OCI-LY3 (cell line): ENCODE measurements at regions not wholly inside any gene's neighbourhood (a gene's known extent, or its start where the extent isn't known, plus 50 kb on each side); places are given as distances from the start of the nearest gene placed in this dataset.

Experiments
- H2AFZ ChIP-seq: fragments of 200-600, 300-600 bp; shearing (Covaris generic); 2 replicates; pipeline ENCODE4 v1.6.0; 2014; ENCODE audit warnings: antibody characterized with exemption, low read depth, low read length
- H3K27ac ChIP-seq: fragments of 200-600, 300-600 bp; sonication (generic); 2 replicates; pipeline ENCODE4 v1.5.1; 2014; ENCODE audit warnings: mild to moderate bottlenecking, low read length, moderate library complexity, mixed read lengths
- H3K27me3 ChIP-seq: fragments of 200-600, 300-600 bp; sonication (generic); 2 replicates; pipeline ENCODE4 v1.6.1; 2014; ENCODE audit warnings: low read depth, low read length, mixed read lengths
- H3K36me3 ChIP-seq: fragments of 200-600, 300-600 bp; sonication (generic); replicated peaks from 2 replicates; pipeline ENCODE3; 2014; ENCODE audit warnings: low read depth, low read length, mixed read lengths
- H3K4me1 ChIP-seq: fragments of 300-600, 200-600 bp; sonication (generic); 2 replicates; pipeline ENCODE4 v1.6.1; 2014; ENCODE audit warnings: low read length, mixed read lengths
- H3K4me2 ChIP-seq: fragments of 200-600, 300-600 bp; sonication (generic); 2 replicates; pipeline ENCODE4 v1.6.1; 2014; ENCODE audit warnings: low read length, mixed read lengths
- H3K4me3 ChIP-seq: fragments of 300-600, 200-600 bp; sonication (generic); 2 replicates; pipeline ENCODE4 v1.5.1; 2014; ENCODE audit warnings: antibody characterized with exemption, mild to moderate bottlenecking, low read length, moderate library complexity
- H3K79me2 ChIP-seq: fragments of 300-600, 200-600 bp; shearing (Covaris generic); 2 replicates; pipeline ENCODE4 v1.6.1; 2014; ENCODE audit warnings: mild to moderate bottlenecking, low read length, mixed read lengths
- H3K9ac ChIP-seq: fragments of 300-600, 200-600 bp; shearing (Covaris generic); 2 replicates; pipeline ENCODE4 v1.6.0; 2014; ENCODE audit warnings: mild to moderate bottlenecking, low read length, moderate library complexity
- H3K9me3 ChIP-seq: fragments of 200-600, 300-600 bp; shearing (Covaris generic); 2 replicates; pipeline ENCODE4 v1.6.1; 2014; ENCODE audit warnings: low read length, mixed read lengths; ENCODE audit not compliant: insufficient read depth
- H4K20me1 ChIP-seq: fragments of 200-600, 300-600 bp; sonication (generic); 2 replicates; pipeline ENCODE4 v1.6.1; 2016; ENCODE audit warnings: low read length, mixed read lengths; ENCODE audit not compliant: insufficient read depth
- CTCF ChIP-seq: fragments of 200-600, 300-600 bp; sonication (generic); IDR thresholded peaks from 2 replicates; pipeline ENCODE4 v1.5.1; 2014; ENCODE audit warnings: antibody characterized with exemption, low read length, low read depth
- EZH2phosphoT487 ChIP-seq: fragments of 200-600 bp; shearing (Covaris generic); IDR thresholded peaks from 2 replicates; pipeline ENCODE4 v1.6.1; 2018; ENCODE audit warnings: antibody characterized with exemption, mixed run types, low read depth

- H3K4me2 ChIP-seq: no peak overlapping the region
- H3K79me2 ChIP-seq: no peaks in the 10 kb centered on the region
- H3K4me3 ChIP-seq: no peak overlapping the region
- no peaks in the 10 kb centered on the region for H3K4me1 ChIP-seq
- TF ChIP-seq EZH2phosphoT487 (no peak), CTCF (no peak)
- H3K36me3 ChIP-seq: no peaks in the 10 kb centered on the region
- no peaks in the 10 kb centered on the region for H4K20me1 ChIP-seq
- H3K9me3 ChIP-seq: no peaks in the 10 kb centered on the region
- no peak overlapping the region for H3K9ac ChIP-seq
- H3K27me3 ChIP-seq: no peaks in the 10 kb centered on the region
- H3K27ac ChIP-seq: no peak overlapping the region
- no peak overlapping the region for H2AFZ ChIP-seq
Measured at GRCh38 chr22:33221568-33221967, 163.4 kb upstream of the SYN3 start.

- H3K36me3 ChIP-seq: no peaks in the 10 kb centered on the region
- no peaks in the 10 kb centered on the region for H3K27me3 ChIP-seq
- TF ChIP-seq EZH2phosphoT487 (no peak), CTCF (no peak)
- H3K4me1 ChIP-seq: no peaks in the 10 kb centered on the region
- no peaks in the 10 kb centered on the region for H3K9me3 ChIP-seq
- H3K4me2 ChIP-seq: no peak overlapping the region
- no peak overlapping the region for H3K27ac ChIP-seq
- H3K79me2 ChIP-seq: no peaks in the 10 kb centered on the region
- no peak overlapping the region for H3K4me3 ChIP-seq
- H3K9ac ChIP-seq: no peak overlapping the region
- no peak overlapping the region for H2AFZ ChIP-seq
- no peaks in the 10 kb centered on the region for H4K20me1 ChIP-seq
Measured at GRCh38 chr22:33220476-33221080, 162.4 kb upstream of the SYN3 start.

- H4K20me1 ChIP-seq: no peaks in the 10 kb centered on the region
- H3K4me1 ChIP-seq: no peaks in the 10 kb centered on the region
- no peak overlapping the region for H3K9ac ChIP-seq
- H3K79me2 ChIP-seq: no peaks in the 10 kb centered on the region
- H3K4me3 ChIP-seq: no peak overlapping the region
- no peak overlapping the region for H2AFZ ChIP-seq
- H3K27me3 ChIP-seq: no peaks in the 10 kb centered on the region
- TF ChIP-seq CTCF (no peak), EZH2phosphoT487 (no peak)
- no peaks in the 10 kb centered on the region for H3K9me3 ChIP-seq
- no peak overlapping the region for H3K27ac ChIP-seq
- no peaks in the 10 kb centered on the region for H3K36me3 ChIP-seq
- no peak overlapping the region for H3K4me2 ChIP-seq
Measured at GRCh38 chr22:33219648-33220384, 161.6 kb upstream of the SYN3 start.

GRCh38 chr22:33213383-33214075 is 155.3 kb upstream of the SYN3 start:
- Histone ChIP-seq H3K27ac (no peak overlapping the region), H3K4me3 (no peak overlapping the region), H3K9ac (no peak overlapping the region), H3K36me3 (no peaks in the 10 kb centered on the region), H3K4me1 (peaks cover 8% of the 10 kb centered on the region), H4K20me1 (no peaks in the 10 kb centered on the region), H2AFZ (no peak overlapping the region), H3K79me2 (no peaks in the 10 kb centered on the region), H3K4me2 (no peak overlapping the region), H3K27me3 (no peaks in the 10 kb centered on the region), H3K9me3 (no peaks in the 10 kb centered on the region)
- TF ChIP-seq CTCF: no peak
- TF ChIP-seq EZH2phosphoT487: no peak
